Liver (tissue), 7 donors: ENCODE measurements at regions not wholly inside any gene's neighbourhood (a gene's known extent, or its start where the extent isn't known, plus 50 kb on each side); places are given as distances from the start of the nearest gene placed in this dataset.

Experiments used
- DNase-seq: peaks from one replicate; pipeline ENCODE4 v3.0.0-alpha.2; 2017; ENCODE audit warnings: low spot score
- H3K27ac ChIP-seq, 2 donors: one replicate each; pipeline ENCODE4 v1.7.0; 2013; ENCODE audit warnings: inconsistent platforms in 2 of 2, low read length in 2 of 2, control low read depth in 1 of 2, low read depth in 1 of 2, mild to moderate bottlenecking in 1 of 2
- H3K27me3 ChIP-seq, 4 donors: one replicate each; pipeline versions ENCODE4 v1.6.1 to v1.7.0; 2013; ENCODE audit warnings: low read length in 3 of 4, inconsistent platforms in 1 of 4, mild to moderate bottlenecking in 1 of 4, moderate library complexity in 1 of 4; ENCODE audit not compliant: control insufficient read depth in 4 of 4, insufficient read depth in 4 of 4
- H3K36me3 ChIP-seq, 4 donors: one replicate each; pipeline versions ENCODE4 v1.6.1 to v1.7.0; 2013; ENCODE audit warnings: low read length in 3 of 4, mild to moderate bottlenecking in 3 of 4, low read depth in 1 of 4, moderate library complexity in 1 of 4; ENCODE audit not compliant: control insufficient read depth in 4 of 4, insufficient read depth in 3 of 4
- H3K4me1 ChIP-seq, 4 donors: one replicate each; pipeline versions ENCODE4 v1.6.1 to v1.7.0; 2013; ENCODE audit warnings: low read length in 3 of 4, mild to moderate bottlenecking in 3 of 4, moderate library complexity in 1 of 4; ENCODE audit not compliant: control insufficient read depth in 4 of 4, insufficient read depth in 4 of 4
- H3K4me3 ChIP-seq, 3 donors: one replicate each; pipeline versions ENCODE4 v1.6.1 to v1.7.0; 2013; ENCODE audit warnings: low read length in 3 of 3, control low read depth in 1 of 3, low read depth in 1 of 3, mild to moderate bottlenecking in 1 of 3
- H3K9ac ChIP-seq, 2 donors: one replicate each; pipeline ENCODE4 v1.7.0; 2013; ENCODE audit warnings: low read length in 2 of 2, mild to moderate bottlenecking in 2 of 2, moderate library complexity in 2 of 2, control low read depth in 1 of 2, low read depth in 1 of 2
- H3K9me3 ChIP-seq, 4 donors: one replicate each; pipeline versions ENCODE4 v1.6.1 to v1.7.0; 2013; ENCODE audit warnings: low read length in 3 of 4; ENCODE audit not compliant: control insufficient read depth in 4 of 4
- FOXA2 ChIP-seq: IDR thresholded peaks from 2 replicates; pipeline ENCODE4 v1.6.1; 2016; ENCODE audit warnings: antibody characterized with exemption
- HNF4A ChIP-seq, 2 donors: conservative IDR thresholded peaks; 2 replicates each; pipeline ENCODE4 v1.6.1; 2016; ENCODE audit warnings: antibody characterized with exemption in 2 of 2, mild to moderate bottlenecking in 2 of 2
- HNF4G ChIP-seq: IDR thresholded peaks from 2 replicates; pipeline ENCODE4 v1.6.1; 2016; ENCODE audit warnings: antibody characterized with exemption
- JUND ChIP-seq, 2 donors: IDR thresholded peaks; 2 replicates each; pipeline ENCODE4 v1.6.1; 2016; ENCODE audit warnings: antibody characterized with exemption in 2 of 2
- NR2F2 ChIP-seq: IDR thresholded peaks from 2 replicates; pipeline ENCODE4 v1.6.1; 2016; ENCODE audit warnings: antibody characterized with exemption
- RXRA ChIP-seq, 2 donors: IDR thresholded peaks; 2 replicates each; pipeline ENCODE4 v1.6.1; 2017 to 2018; ENCODE audit warnings: antibody characterized with exemption in 2 of 2, mild to moderate bottlenecking in 1 of 2
- SP1 ChIP-seq: IDR thresholded peaks from 2 replicates; pipeline ENCODE4 v1.6.1; 2018; ENCODE audit warnings: antibody characterized with exemption, mild to moderate bottlenecking
- YY1 ChIP-seq: IDR thresholded peaks from 2 replicates; pipeline ENCODE4 v1.6.1; 2016; ENCODE audit warnings: antibody characterized with exemption, mild to moderate bottlenecking
- WGBS: extraction: QIAGEN DNeasy Blood & Tissue Kit; methylation state at CpG from one replicate; pipeline ENCODE4 v1.1.7; 2013; 5-methylcytosine and 5-hydroxymethylcytosine counted together
- TF ChIP-seq, protein P1 (sequence below): IDR thresholded peaks from 2 replicates; pipeline ENCODE4 v1.6.1; 2016; ENCODE audit warnings: antibody characterized with exemption
- TF ChIP-seq, protein P2 (sequence below): IDR thresholded peaks from 2 replicates; pipeline ENCODE4 v1.6.1; 2016; ENCODE audit warnings: antibody characterized with exemption
- TF ChIP-seq, protein P3 (sequence below): IDR thresholded peaks from 2 replicates; pipeline ENCODE4 v1.6.1; 2016; ENCODE audit warnings: antibody characterized with exemption
- TF ChIP-seq, protein P4 (sequence below): IDR thresholded peaks from 2 replicates; pipeline ENCODE4 v1.6.1; 2016; ENCODE audit warnings: antibody characterized with exemption, mild to moderate bottlenecking
- donor health status: healthy.
- donor health status: healthy.
- donor health status: healthy.
- donor health status: healthy.

DNA sequence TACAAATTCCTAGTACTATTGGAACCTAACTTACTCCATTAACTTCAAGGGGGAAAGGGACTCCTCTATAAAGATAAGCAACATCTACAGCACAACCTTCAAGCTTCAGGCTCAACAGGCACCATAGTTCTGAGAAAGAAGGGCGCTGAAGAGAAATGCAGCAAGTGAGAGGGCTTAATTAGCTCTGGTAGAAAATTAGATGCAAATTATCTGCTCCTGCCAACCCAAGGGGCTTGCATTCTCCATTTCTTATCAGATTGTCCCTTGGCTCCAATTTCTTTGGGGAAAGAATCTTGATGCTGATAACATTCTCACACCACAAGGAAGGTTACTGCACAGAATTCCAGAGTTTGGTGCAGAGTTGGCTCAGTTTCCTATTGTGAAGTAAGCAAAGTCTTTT is 214.6 kb downstream of the GABRG2 start:
- 52% methylated on average over 1 of the region's 1 CpG for WGBS
- TF ChIP-seq, protein P1, sequence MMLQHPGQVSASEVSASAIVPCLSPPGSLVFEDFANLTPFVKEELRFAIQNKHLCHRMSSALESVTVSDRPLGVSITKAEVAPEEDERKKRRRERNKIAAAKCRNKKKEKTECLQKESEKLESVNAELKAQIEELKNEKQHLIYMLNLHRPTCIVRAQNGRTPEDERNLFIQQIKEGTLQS = no peak
- no peak for TF ChIP-seq YY1
- no peak for TF ChIP-seq HNF4A (conservative IDR thresholded peaks at IDR 0.05)
- TF ChIP-seq, protein P2, sequence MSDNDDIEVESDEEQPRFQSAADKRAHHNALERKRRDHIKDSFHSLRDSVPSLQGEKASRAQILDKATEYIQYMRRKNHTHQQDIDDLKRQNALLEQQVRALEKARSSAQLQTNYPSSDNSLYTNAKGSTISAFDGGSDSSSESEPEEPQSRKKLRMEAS = no peak
- TF ChIP-seq, protein P3, sequence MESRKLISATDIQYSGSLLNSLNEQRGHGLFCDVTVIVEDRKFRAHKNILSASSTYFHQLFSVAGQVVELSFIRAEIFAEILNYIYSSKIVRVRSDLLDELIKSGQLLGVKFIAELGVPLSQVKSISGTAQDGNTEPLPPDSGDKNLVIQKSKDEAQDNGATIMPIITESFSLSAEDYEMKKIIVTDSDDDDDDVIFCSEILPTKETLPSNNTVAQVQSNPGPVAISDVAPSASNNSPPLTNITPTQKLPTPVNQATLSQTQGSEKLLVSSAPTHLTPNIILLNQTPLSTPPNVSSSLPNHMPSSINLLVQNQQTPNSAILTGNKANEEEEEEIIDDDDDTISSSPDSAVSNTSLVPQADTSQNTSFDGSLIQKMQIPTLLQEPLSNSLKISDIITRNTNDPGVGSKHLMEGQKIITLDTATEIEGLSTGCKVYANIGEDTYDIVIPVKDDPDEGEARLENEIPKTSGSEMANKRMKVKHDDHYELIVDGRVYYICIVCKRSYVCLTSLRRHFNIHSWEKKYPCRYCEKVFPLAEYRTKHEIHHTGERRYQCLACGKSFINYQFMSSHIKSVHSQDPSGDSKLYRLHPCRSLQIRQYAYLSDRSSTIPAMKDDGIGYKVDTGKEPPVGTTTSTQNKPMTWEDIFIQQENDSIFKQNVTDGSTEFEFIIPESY = no peak
- no peak for TF ChIP-seq JUND (IDR thresholded peaks at IDR 0.05)
- no peak for TF ChIP-seq NR2F2
- no peak for DNase-seq
- Histone ChIP-seq H3K36me3 (no peaks in the 10 kb centered on the region), H3K9me3 (no peaks in the 10 kb centered on the region), H3K9ac (no peak overlapping the region), H3K4me3 (no peak overlapping the region), H3K27me3 (peaks cover 0 to 6% (median 0%) of the 10 kb centered on the region in 4 donors), H3K27ac (no peak overlapping the region), H3K4me1 (no peaks in the 10 kb centered on the region)

GRCh38 chr5:162283609-162284008 is 216.0 kb downstream of the GABRG2 start:
- TF ChIP-seq HNF4A (conservative IDR thresholded peaks at IDR 0.05) (no peak), NR2F2 (no peak), SP1 (no peak), FOXA2 (no peak), RXRA (IDR thresholded peaks at IDR 0.05) (no peak)
- TF ChIP-seq, protein P2 = no peak
- TF ChIP-seq, protein P1 = no peak
- Histone ChIP-seq H3K4me3 (no peak overlapping the region), H3K4me1 (no peaks in the 10 kb centered on the region), H3K36me3 (no peaks in the 10 kb centered on the region), H3K27me3 (peaks cover 0 to 6% (median 0%) of the 10 kb centered on the region in 4 donors), H3K9me3 (no peaks in the 10 kb centered on the region), H3K9ac (no peak overlapping the region), H3K27ac (no peak overlapping the region)
- no peak for DNase-seq
- 11% methylated on average over 1 of the region's 1 CpG for WGBS

GRCh38 chr5:162288647-162289296 is 221.2 kb downstream of the GABRG2 start:
- TF ChIP-seq JUND (IDR thresholded peaks at IDR 0.05) (no peak), HNF4G (no peak), SP1 (no peak)
- TF ChIP-seq, protein P3 = no peak
- TF ChIP-seq, protein P4, sequence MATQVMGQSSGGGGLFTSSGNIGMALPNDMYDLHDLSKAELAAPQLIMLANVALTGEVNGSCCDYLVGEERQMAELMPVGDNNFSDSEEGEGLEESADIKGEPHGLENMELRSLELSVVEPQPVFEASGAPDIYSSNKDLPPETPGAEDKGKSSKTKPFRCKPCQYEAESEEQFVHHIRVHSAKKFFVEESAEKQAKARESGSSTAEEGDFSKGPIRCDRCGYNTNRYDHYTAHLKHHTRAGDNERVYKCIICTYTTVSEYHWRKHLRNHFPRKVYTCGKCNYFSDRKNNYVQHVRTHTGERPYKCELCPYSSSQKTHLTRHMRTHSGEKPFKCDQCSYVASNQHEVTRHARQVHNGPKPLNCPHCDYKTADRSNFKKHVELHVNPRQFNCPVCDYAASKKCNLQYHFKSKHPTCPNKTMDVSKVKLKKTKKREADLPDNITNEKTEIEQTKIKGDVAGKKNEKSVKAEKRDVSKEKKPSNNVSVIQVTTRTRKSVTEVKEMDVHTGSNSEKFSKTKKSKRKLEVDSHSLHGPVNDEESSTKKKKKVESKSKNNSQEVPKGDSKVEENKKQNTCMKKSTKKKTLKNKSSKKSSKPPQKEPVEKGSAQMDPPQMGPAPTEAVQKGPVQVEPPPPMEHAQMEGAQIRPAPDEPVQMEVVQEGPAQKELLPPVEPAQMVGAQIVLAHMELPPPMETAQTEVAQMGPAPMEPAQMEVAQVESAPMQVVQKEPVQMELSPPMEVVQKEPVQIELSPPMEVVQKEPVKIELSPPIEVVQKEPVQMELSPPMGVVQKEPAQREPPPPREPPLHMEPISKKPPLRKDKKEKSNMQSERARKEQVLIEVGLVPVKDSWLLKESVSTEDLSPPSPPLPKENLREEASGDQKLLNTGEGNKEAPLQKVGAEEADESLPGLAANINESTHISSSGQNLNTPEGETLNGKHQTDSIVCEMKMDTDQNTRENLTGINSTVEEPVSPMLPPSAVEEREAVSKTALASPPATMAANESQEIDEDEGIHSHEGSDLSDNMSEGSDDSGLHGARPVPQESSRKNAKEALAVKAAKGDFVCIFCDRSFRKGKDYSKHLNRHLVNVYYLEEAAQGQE = no peak
- no peaks in the 10 kb centered on the region for H3K36me3 ChIP-seq
- peaks cover 0 to 2% (median 0%) of the 10 kb centered on the region in 4 donors for H3K27me3 ChIP-seq
- H3K4me1 ChIP-seq = no peaks in the 10 kb centered on the region
- no peaks in the 10 kb centered on the region for H3K9me3 ChIP-seq
- no peak overlapping the region for H3K9ac ChIP-seq
- H3K4me3 ChIP-seq = no peak overlapping the region
- H3K27ac ChIP-seq = no peak overlapping the region
- DNase-seq = no peak
- 41% methylated on average over 4 of the region's 4 CpGs for WGBS
